ENCODE measurements at regions not wholly inside any gene's neighbourhood (a gene's known extent, or its start where the extent isn't known, plus 50 kb on each side); places are given as distances from the start of the nearest gene placed in this dataset.

GRCh38 chr11:25900814-25901213 is 431.1 kb upstream of the ANO3 start:
- DNase-seq: no peak

GRCh38 chr11:25901415-25901814 is 430.5 kb upstream of the ANO3 start:
- DNase-seq: no peak

- DNase-seq: no peak
Observed at GRCh38 chr11:25902476-25902875, 429.5 kb upstream of the ANO3 start.

GRCh38 chr11:25908726-25909125 is 423.2 kb upstream of the ANO3 start:
- no peak for DNase-seq

- DNase-seq: no peak
Observed at GRCh38 chr11:25910086-25910485, 421.8 kb upstream of the ANO3 start.

GRCh38 chr11:25920356-25920755 is 411.6 kb upstream of the ANO3 start:
- no peak for DNase-seq

GRCh38 chr11:25924586-25924985 is 407.3 kb upstream of the ANO3 start:
- DNase-seq: no peak

- DNase-seq: no peak
Observed at GRCh38 chr11:25925359-25925758, 406.6 kb upstream of the ANO3 start.

GRCh38 chr11:25927411-25927953 is 404.4 kb upstream of the ANO3 start:
- no peak for DNase-seq

- no peak for DNase-seq
Observed at GRCh38 chr11:25928076-25928475, 403.9 kb upstream of the ANO3 start.

GRCh38 chr11:25938952-25939351 is 393.0 kb upstream of the ANO3 start:
- no peak for DNase-seq

GRCh38 chr11:25939691-25940090 is 392.2 kb upstream of the ANO3 start:
- DNase-seq: no peak

- DNase-seq: no peak
Observed at GRCh38 chr11:25941353-25941752, 390.6 kb upstream of the ANO3 start.

- DNase-seq: no peak
Observed at GRCh38 chr11:25943031-25943430, 388.9 kb upstream of the ANO3 start.

GRCh38 chr11:25943777-25944661 is 387.9 kb upstream of the ANO3 start:
- no peak for DNase-seq

- DNase-seq: no peak
Observed at GRCh38 chr11:25949918-25950317, 382.0 kb upstream of the ANO3 start.

GRCh38 chr11:25953006-25953405 is 378.9 kb upstream of the ANO3 start:
- DNase-seq: no peak

GRCh38 chr11:25958045-25958444 is 373.9 kb upstream of the ANO3 start:
- no peak for DNase-seq

- DNase-seq: no peak
Observed at GRCh38 chr11:25961539-25961938, 370.4 kb upstream of the ANO3 start.

- no peak for DNase-seq
Observed at GRCh38 chr11:25970726-25971508, 361.0 kb upstream of the ANO3 start.

- no peak for DNase-seq
Observed at GRCh38 chr11:25980091-25980490, 351.8 kb upstream of the ANO3 start.

- DNase-seq: no peak
Observed at GRCh38 chr11:25981998-25982397, 349.9 kb upstream of the ANO3 start.

GRCh38 chr11:25983280-25983679 is 348.6 kb upstream of the ANO3 start:
- no peak for DNase-seq

- no peak for DNase-seq
Observed at GRCh38 chr11:25988178-25988577, 343.8 kb upstream of the ANO3 start.
